B cell (primary cell): ENCODE measurements at regions not wholly inside any gene's neighbourhood (a gene's known extent, or its start where the extent isn't known, plus 50 kb on each side); places are given as distances from the start of the nearest gene placed in this dataset.

Source experiments
- ATAC-seq: fragments of 200-7000 bp; cut with Tn5 transposase; one replicate; pipeline ENCODE4 v1.10.0; 2021; ENCODE audit warnings: low read depth, mild to moderate bottlenecking, moderate number of reproducible peaks, moderate library complexity
- CTCF ChIA-PET: fragments of 350-600 bp; sonication (Branson Sonifier 250); formaldehyde crosslinking; loops from one replicate; lab custom pipeline; 2021; ENCODE audit warnings: antibody characterized with exemption, inconsistent platforms; lab: Charles Lee
- POLR2A ChIA-PET: fragments of 350-600 bp; sonication (Branson Sonifier 250); formaldehyde crosslinking; loops from one replicate; lab custom pipeline; 2021; ENCODE audit warnings: antibody characterized with exemption; lab: Charles Lee
- DNase-seq: peaks from one replicate; pipeline ENCODE4 v3.0.0; 2013
- H2AFZ ChIP-seq: 2 replicates; pipeline ENCODE4 v1.6.1; 2012; ENCODE audit warnings: mild to moderate bottlenecking, low read depth, low read length; ENCODE audit not compliant: insufficient read depth, poor library complexity, severe bottlenecking
- H3K27ac ChIP-seq, 2 donors: 1 replicate in 1 of 2; 2 replicates in 1 of 2; pipeline ENCODE4 v1.5.1; 2012 to 2013; ENCODE audit warnings: low read length in 2 of 2, mild to moderate bottlenecking in 2 of 2, moderate library complexity in 1 of 2
- H3K27me3 ChIP-seq, 4 experiments: fragments of 200-600 bp in 1 of 4; sonication (generic) in 1 of 4; replicated peaks in 1 of 4; 1 replicate in 2 of 4; 2 replicates in 2 of 4; pipeline versions ENCODE4 v1.6.1 to v1.7.0; 2013 to 2016; ENCODE audit warnings: low read length in 3 of 4, mild to moderate bottlenecking in 2 of 4, mixed read lengths in 1 of 4, moderate library complexity in 1 of 4; ENCODE audit not compliant: insufficient read depth in 4 of 4, control insufficient read depth in 3 of 4; ENCODE audit errors: control extremely low read depth in 1 of 4
- H3K36me3 ChIP-seq, 2 experiments: replicated peaks in 1 of 2; 1 replicate in 1 of 2; 2 replicates in 1 of 2; pipeline versions ENCODE4 v1.6.1 to v1.7.1; 2013; ENCODE audit warnings: low read length in 1 of 2; ENCODE audit not compliant: insufficient read depth in 2 of 2, control insufficient read depth in 1 of 2; ENCODE audit errors: control extremely low read depth in 1 of 2, extremely low read depth in 1 of 2
- H3K4me1 ChIP-seq, 2 donors: fragments of 200-600 bp in 1 of 2; sonication (generic) in 1 of 2; 1 replicate in 1 of 2; 2 replicates in 1 of 2; pipeline versions ENCODE4 v1.5.1 to v1.6.1; 2013 to 2017; ENCODE audit warnings: low read length in 2 of 2; ENCODE audit not compliant: control insufficient read depth in 2 of 2, insufficient read depth in 2 of 2
- H3K4me2 ChIP-seq: replicated peaks from 2 replicates; pipeline ENCODE3; 2012; ENCODE audit warnings: mild to moderate bottlenecking, low read depth, low read length; ENCODE audit not compliant: poor library complexity, severe bottlenecking
- H3K4me3 ChIP-seq, 5 experiments: fragments of 200-600 bp in 1 of 5; sonication (generic) in 1 of 5; 1 replicate in 3 of 5; 2 replicates in 2 of 5; pipeline versions ENCODE4 v1.5.1 to v1.7.0; 2011 to 2016; ENCODE audit warnings: low read length in 4 of 5, mild to moderate bottlenecking in 4 of 5, low read depth in 2 of 5, control low read depth in 1 of 5, moderate library complexity in 1 of 5; ENCODE audit not compliant: insufficient read depth in 1 of 5; ENCODE audit errors: control extremely low read depth in 1 of 5, extremely low read depth in 1 of 5
- H3K79me2 ChIP-seq: fragments of 200-600 bp; sonication (generic); one replicate; pipeline ENCODE4 v1.6.0; 2016; ENCODE audit warnings: low read length; ENCODE audit not compliant: control insufficient read depth, insufficient read depth
- H3K9ac ChIP-seq: fragments of 200-600 bp; sonication (generic); 2 replicates; pipeline ENCODE4 v1.6.1; 2017; ENCODE audit warnings: mild to moderate bottlenecking, low read length, moderate library complexity
- H3K9me3 ChIP-seq, 3 donors: one replicate each; pipeline versions ENCODE4 v1.6.1 to v1.7.1; 2013; ENCODE audit warnings: low read length in 2 of 3; ENCODE audit not compliant: control insufficient read depth in 2 of 3, insufficient read depth in 1 of 3; ENCODE audit errors: control extremely low read depth in 1 of 3
- H4K20me1 ChIP-seq: 2 replicates; pipeline ENCODE4 v1.6.0; 2012; ENCODE audit warnings: mild to moderate bottlenecking, low read length; ENCODE audit not compliant: insufficient read depth, control insufficient read depth, poor library complexity, severe bottlenecking
- H3K27ac Mint-ChIP-seq: one replicate; pipeline ENCODE4 v1.8.0; 2021; ENCODE audit warnings: mixed read lengths
- H3K27me3 Mint-ChIP-seq: one replicate; pipeline ENCODE4 v1.8.0; 2021; ENCODE audit warnings: mixed read lengths
- H3K4me1 Mint-ChIP-seq: one replicate; pipeline ENCODE4 v1.8.0; 2021; ENCODE audit warnings: mixed read lengths
- H3K4me3 Mint-ChIP-seq: one replicate; pipeline ENCODE4 v1.8.0; 2021; ENCODE audit warnings: mixed read lengths
- H3K9me3 Mint-ChIP-seq: one replicate; pipeline ENCODE4 v1.8.0; 2022; ENCODE audit warnings: mixed read lengths; ENCODE audit not compliant: insufficient read depth
- CTCF ChIP-seq: fragments of 200-600 bp; IDR thresholded peaks from one replicate; pipeline ENCODE4 v1.8.0; 2022; ENCODE audit warnings: antibody characterized with exemption, mild to moderate bottlenecking
- EZH2 ChIP-seq: IDR thresholded peaks from 2 replicates; pipeline ENCODE4 v1.6.1; 2012; ENCODE audit warnings: borderline replicate concordance, low read depth, mild to moderate bottlenecking, moderate library complexity, low read length; ENCODE audit not compliant: insufficient read depth, poor library complexity, severe bottlenecking
- WGBS: methylation state at CpG from one replicate; pipeline ENCODE4 v1.1.5; 2013; ENCODE audit warnings: missing lambda C conversion rate; ENCODE audit not compliant: insufficient coverage; 5-methylcytosine and 5-hydroxymethylcytosine counted together
- intact Hi-C: fragments of 100-400 bp; cut with micrococcal nuclease; formaldehyde crosslinking; loops from one replicate; pipeline ENCODE4 v1.10.0; 2022

GRCh38 chr3:124094496-124094895, 102.6 kb upstream of the ROPN1 start:
- no peak overlapping the region for H2AFZ ChIP-seq
- no peak overlapping the region for H3K27ac Mint-ChIP-seq
- no peaks in the 10 kb centered on the region for H3K36me3 ChIP-seq
- DNase-seq (no peak), ATAC-seq (no peak)
- H3K9me3 Mint-ChIP-seq: no peaks in the 10 kb centered on the region
- intact Hi-C loops: no loop called here
- 91% methylated on average over 15 of the region's 20 CpGs for WGBS
- H3K4me3 Mint-ChIP-seq: no peak overlapping the region
- H3K27me3 Mint-ChIP-seq: peaks cover 56% of the 10 kb centered on the region
- no peak overlapping the region for H3K4me2 ChIP-seq
- no peaks in the 10 kb centered on the region for H3K9me3 ChIP-seq
- no peak for TF ChIP-seq EZH2
- no peak for TF ChIP-seq CTCF
- CTCF ChIA-PET: interaction anchor here (0.7 kb wide), 1 partner anchor 15 kb away, joined by 3 read pairs; no protein-coding TSS in a partner anchor
- H3K9ac ChIP-seq: no peak overlapping the region
- POLR2A ChIA-PET: no interaction called here
- no peaks in the 10 kb centered on the region for H3K4me1 Mint-ChIP-seq
- no peak overlapping the region for H3K4me3 ChIP-seq
- no peaks in the 10 kb centered on the region for H3K4me1 ChIP-seq
- H3K79me2 ChIP-seq: no peaks in the 10 kb centered on the region
- peaks cover 0 to 20% (median 4%) of the 10 kb centered on the region in 4 experiments for H3K27me3 ChIP-seq
- H3K27ac ChIP-seq: no peak overlapping the region
- no peaks in the 10 kb centered on the region for H4K20me1 ChIP-seq

DNA sequence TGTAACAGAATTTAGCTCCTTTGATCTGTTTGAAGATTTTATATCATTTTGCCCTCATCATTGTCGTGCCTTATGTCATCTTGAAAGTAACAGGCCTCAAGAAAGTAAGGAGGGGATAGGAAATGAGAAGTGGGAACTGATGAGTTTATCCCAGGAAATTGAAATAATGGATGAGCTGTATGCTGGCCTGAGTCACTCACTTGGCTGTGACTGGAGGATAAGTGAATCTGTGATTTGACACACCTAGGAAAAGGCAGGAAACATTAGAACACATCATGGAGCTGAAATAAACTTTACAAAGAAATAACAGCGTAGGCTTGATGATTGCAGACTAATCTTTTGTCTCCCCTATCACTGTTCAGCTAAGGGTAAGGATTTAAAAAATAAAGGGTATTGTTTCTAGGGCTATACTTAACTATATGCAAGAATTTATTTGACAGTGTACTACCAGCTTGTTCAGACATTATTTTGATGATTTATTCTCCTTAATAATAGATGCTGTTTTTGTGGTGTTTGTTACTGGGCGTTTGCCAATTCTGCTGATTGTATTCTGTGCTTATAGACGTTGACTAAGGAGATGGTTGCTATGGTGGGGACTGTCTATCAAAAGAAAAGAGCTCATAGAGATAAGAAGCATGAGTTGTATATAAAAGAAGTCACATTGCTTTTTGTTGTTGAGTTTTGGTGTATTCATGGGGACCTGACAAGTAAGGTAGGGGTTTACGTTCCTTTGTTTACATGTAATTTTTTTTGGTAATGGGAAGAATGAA, 105.6 kb upstream of the ROPN1 start:
- 72% methylated on average over 3 of the region's 5 CpGs for WGBS
- ATAC-seq (no peak), DNase-seq (no peak)
- no peaks in the 10 kb centered on the region for H4K20me1 ChIP-seq
- no peaks in the 10 kb centered on the region for H3K9me3 Mint-ChIP-seq
- no peaks in the 10 kb centered on the region for H3K79me2 ChIP-seq
- no peak overlapping the region for H3K9ac ChIP-seq
- H3K36me3 ChIP-seq: no peaks in the 10 kb centered on the region
- intact Hi-C loops: no loop called here
- H3K4me1 ChIP-seq: no peaks in the 10 kb centered on the region
- no peak overlapping the region for H3K27ac Mint-ChIP-seq
- no peak overlapping the region for H3K4me2 ChIP-seq
- H3K4me3 Mint-ChIP-seq: no peak overlapping the region
- CTCF ChIA-PET: interaction anchor here (0.8 kb wide), 1 partner anchor 23 kb away, joined by 3 read pairs; no protein-coding TSS in a partner anchor
- H3K4me3 ChIP-seq: no peak overlapping the region
- POLR2A ChIA-PET: no interaction called here
- peaks cover 0 to 19% (median 6%) of the 10 kb centered on the region in 4 experiments for H3K27me3 ChIP-seq
- no peaks in the 10 kb centered on the region for H3K4me1 Mint-ChIP-seq
- TF ChIP-seq EZH2 (no peak), CTCF (no peak)
- no peak overlapping the region for H2AFZ ChIP-seq
- H3K27ac ChIP-seq: no peak overlapping the region
- H3K9me3 ChIP-seq: no peaks in the 10 kb centered on the region
- H3K27me3 Mint-ChIP-seq: peaks cover 43% of the 10 kb centered on the region
